Ecto neural progenitor cell (in vitro differentiated cells): ENCODE measurements at regions not wholly inside any gene's neighbourhood (a gene's known extent, or its start where the extent isn't known, plus 50 kb on each side); places are given as distances from the start of the nearest gene placed in this dataset.

Experiments
- DNase-seq: peaks from one replicate; pipeline ENCODE4 v3.0.0-alpha.2; 2018; ENCODE audit warnings: low spot score

GRCh38 chr13:26837102-26837501 is 76.5 kb upstream of the GPR12 start:
- DNase-seq: no peak

GRCh38 chr13:26836626-26837025 is 76.0 kb upstream of the GPR12 start:
- no peak for DNase-seq

- no peak for DNase-seq
Measured at GRCh38 chr13:26834646-26835045, 74.1 kb upstream of the GPR12 start.

GRCh38 chr13:26831336-26831908 is 70.8 kb upstream of the GPR12 start:
- no peak for DNase-seq

- peak; percentile 25 for DNase-seq
Measured at GRCh38 chr13:26829716-26830115, 69.1 kb upstream of the GPR12 start.

- no peak for DNase-seq
Measured at GRCh38 chr13:26824581-26824980, 64.0 kb upstream of the GPR12 start.

GRCh38 chr13:26822146-26822545 is 61.6 kb upstream of the GPR12 start:
- no peak for DNase-seq

- no peak for DNase-seq
Measured at GRCh38 chr13:26821672-26822071, 61.1 kb upstream of the GPR12 start.

- DNase-seq: no peak
Measured at GRCh38 chr13:26820871-26821270, 60.3 kb upstream of the GPR12 start.

GRCh38 chr13:26819046-26819445 is 58.5 kb upstream of the GPR12 start:
- DNase-seq: no peak

- no peak for DNase-seq
Measured at GRCh38 chr13:26816881-26817280, 56.3 kb upstream of the GPR12 start.

- no peak for DNase-seq
Measured at GRCh38 chr13:26813980-26814348, 53.4 kb upstream of the GPR12 start.

- no peak for DNase-seq
Measured at GRCh38 chr13:26813321-26813979, 52.9 kb upstream of the GPR12 start.

- DNase-seq: no peak
Measured at GRCh38 chr13:26811581-26811980, 51.0 kb upstream of the GPR12 start.
